ENCODE measurements at regions not wholly inside any gene's neighbourhood (a gene's known extent, or its start where the extent isn't known, plus 50 kb on each side); places are given as distances from the start of the nearest gene placed in this dataset.

DNA sequence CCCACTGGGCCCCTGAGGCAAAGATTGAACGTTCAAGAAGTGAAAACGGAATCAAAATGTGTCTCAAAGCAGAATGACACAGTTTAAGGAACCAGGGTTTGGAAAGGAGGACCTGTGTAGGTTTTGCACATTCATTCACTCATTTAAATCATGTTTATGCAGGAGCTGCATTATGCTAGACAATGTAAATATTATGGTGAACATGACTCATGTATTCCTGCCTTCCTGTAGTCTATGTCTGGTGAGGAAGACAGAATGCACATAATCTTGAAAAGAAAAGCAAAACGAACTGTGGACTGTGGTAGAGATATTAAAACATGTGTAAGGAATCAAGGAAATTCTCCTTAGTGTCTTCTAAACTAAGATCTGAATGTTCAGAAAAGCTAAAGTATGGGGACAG, 311.8 kb upstream of the SMIM31 start:
- DNase-seq = no peak

DNA sequence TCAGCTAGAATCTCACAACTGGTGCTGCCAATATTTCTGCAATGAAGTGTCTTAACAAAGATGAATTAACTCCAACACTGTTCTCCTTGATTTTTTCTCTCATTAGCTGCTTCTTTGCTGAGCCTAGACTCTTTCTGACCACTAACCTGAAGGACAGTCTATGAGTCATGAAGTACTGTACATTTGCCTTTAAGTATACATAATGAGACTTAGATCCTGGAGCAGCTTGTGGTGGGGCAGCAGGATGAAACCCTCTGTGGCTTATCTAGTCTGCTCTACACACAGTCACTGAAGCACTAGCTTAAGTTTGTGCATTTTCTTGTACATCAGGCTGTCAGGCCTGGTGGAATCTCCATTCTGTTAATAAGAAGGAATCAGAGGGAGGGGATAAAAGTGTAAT, 307.4 kb upstream of the SMIM31 start:
- no peak for DNase-seq

DNA sequence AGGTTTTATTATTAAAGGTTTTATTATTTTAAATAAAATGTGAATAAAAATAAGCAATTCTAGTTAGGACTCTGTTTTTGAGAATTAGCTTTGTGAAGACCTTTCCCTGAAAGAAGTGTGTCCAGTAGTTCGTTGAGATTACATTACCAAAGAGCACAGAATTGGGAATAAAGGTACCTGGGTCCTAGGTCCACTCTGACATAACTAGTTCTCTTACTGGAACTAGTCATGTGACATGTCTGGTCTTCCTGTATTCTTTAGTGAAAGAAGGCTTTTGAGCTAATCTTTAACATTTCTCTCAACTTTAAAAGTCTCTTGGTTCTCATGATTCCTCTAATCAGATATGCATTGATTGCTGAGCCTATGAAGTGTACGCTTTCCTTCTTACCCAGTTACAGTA, 292.0 kb upstream of the SMIM31 start:
- no peak for DNase-seq

DNA sequence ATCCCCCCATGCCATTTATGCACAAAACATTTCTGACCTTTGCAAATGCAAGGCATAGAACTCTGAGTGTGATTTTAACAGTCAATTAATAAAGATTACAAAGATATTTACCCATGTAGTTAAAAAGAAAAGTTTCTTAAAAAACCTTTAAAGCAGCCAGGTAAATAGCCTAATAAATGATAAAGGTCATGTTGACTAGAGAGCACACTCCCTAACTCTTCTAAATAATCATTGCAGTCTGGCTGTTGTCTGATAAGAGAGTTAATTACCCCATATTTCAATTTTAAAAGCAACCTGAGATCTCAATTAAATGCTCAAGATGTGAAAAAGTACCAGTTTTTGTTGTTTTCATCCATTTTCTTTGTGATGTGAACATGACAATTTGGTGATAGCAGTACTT, 291.5 kb upstream of the SMIM31 start:
- DNase-seq = no peak

DNA sequence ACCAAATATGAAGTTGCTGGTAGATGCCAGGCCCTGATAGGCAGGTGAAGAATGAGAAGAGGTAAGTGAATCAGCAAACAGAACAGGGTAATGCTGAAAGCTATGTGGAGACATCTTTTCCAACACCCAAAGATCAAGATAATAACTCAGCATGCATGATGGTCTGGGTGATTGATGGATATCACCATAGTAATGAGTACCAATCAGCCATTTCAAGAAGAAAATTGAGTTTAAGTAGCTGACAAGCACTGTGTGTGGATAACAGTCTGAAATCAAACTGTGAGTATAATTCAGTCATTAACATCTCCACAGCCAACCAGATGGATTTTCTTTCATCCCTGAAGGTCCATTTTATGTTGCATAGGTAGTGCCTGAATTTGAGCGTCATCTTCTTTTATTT, 289.6 kb upstream of the SMIM31 start:
- no peak for DNase-seq

DNA sequence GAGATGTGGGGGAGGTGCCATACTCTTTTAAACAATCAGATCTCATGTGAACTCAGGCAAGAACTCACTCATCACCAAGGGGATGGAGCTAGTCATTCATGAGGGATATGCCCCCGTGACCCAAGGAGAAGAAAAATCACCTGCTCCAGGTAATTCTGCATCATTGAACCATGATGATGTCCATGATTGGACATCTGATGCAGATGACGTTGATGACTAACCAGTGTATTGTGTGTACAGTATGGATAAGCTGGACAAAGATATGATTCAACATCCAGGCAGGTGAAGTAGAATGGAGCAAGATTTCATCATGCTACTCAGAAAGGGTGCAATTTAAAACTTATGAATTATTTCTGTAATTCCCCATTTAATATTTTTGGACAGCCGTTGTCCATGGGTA, 286.4 kb upstream of the SMIM31 start:
- no peak for DNase-seq

DNA sequence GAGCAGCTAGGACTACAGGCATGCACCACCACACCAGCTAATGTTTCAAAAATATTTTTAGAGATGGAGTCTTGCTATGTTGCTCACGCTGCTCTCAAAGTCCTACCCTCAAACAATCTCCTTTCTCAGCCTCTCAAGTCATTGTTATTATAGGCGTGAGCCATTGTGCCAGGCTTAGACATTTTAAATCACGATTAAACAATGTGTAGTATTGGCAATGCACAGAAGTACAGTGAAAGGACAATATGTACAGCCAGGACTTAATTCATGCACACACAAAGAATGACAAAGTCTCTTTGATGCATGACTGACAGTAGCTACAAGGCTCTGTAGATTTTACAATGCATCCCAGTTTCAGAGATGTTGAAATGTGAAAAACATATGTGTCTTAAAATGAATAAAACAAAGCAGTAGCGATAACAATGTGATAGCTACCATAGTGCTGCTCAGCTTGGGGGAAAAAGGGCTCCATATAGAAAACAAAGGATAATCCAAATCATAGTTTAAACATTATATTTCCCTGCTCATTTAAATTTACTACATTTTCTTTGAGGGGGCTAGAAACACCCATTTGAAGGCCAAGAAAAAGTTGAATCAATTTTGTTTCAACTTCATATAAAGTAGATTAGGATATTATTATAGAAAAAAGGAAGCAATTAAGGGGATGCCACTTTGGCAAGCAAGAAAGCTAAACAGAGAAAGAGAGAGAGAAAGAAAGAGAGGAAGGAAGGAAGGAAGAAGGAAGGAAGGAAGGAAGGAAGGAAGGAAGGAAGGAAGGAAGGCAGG, 272.4 kb upstream of the SMIM31 start:
- DNase-seq = no peak

DNA sequence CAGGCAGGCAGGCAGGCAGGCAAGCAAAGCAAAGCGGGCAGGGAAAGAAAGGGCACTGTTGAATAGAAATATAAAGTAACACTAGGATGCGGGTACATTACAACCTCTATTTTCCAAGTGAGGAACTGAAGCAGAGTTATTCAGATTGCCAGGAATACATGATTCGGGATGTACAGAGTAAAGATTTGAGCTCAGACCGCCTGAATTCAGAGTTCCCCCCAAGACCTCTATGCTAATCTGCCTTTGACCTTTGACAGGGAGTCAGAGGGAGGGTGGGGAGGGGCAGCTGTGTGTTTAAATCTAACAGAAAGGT, 271.9 kb upstream of the SMIM31 start:
- DNase-seq = no peak

DNA sequence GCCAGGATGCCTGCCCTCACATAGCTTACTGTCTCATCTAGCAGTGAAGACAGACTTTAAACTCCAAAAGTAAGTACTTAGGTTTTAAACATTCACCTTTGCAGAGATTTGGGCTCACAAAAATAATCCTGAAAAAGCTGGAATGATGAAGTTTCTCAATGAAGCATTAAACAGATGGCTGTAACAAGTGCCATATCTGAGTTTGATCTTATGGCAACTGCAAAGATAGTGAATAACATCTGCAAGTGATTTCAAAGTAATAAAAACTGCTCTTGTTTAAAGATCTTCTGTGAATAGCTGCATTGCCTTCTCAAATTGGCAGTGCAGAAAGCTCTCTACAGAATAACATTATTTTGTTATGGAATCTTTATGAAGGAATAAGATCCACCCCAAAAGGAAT, 271.2 kb upstream of the SMIM31 start:
- DNase-seq = no peak

DNA sequence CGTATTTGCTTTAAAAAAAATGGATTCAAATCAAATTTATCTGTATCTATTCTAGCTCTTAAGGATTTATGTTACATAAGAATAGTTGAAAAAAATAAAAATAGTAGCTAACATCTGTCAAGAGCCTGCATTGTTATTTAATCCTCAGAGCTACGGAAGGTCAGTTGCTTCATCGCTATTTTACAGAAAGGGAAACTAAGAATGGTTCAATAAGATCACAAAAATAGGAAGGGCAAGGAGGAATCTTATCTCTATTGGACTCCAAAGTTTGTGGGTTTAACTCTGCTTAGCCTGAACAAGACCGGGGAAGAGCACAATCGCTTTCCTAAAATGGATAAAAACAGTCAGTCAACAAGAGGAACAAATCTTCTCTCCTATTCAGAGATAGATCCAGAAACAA, 270.2 kb upstream of the SMIM31 start:
- DNase-seq = no peak

DNA sequence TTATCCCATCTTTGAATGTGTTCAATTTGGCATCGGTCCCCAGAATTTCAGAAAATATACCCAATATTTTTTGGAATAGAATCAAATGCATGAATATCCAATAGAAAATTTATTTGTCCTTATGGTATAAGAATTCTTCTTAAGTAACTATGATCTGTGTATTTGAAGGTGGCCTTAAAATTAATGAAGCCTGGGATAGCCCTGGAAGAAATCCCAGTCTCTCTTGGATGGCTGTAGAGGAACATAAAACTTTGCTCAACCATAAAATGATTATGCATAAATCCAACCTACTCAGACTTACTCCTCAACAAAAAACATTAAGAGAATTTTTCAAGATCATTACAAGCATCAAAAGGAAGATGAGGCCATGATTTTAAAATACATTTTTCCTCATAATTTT, 269.4 kb upstream of the SMIM31 start:
- DNase-seq = no peak

DNA sequence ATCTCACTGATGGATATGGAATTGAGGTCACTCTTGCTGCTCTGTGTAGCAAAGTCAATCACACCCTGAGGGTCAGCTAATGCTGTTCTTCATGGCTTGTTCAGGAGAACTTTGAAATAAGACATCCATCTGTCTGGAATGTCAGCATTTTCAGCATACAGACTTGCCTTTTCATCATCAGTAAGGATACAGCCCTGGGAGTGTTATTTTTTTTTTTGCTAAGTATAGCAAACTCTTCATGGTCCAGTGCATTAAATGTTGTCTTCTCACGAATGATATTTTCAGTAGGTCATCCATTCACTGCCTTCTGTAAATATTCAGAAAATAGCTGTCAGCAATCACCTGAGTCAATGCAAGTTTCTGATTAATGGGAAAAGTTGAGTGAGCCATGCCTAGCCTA, 268.8 kb upstream of the SMIM31 start:
- DNase-seq = no peak

DNA sequence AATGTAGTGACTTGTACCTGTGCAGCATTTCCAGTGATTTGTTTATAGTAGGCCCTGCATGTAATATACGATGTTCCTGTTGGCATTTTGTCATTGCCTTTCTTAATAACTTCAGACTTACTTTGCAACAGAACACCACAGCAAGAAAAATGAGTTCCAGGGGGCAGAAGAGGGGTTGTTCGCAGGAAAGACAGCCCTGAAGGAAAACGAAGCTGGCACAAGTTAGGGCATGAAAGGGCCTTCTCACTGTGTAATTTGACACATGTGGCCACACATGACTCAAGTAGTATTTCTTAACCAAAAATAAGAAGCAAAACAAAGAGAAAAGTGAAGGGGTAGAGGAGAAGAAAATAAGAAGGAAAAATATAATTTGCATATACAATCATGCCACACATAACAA, 265.8 kb upstream of the SMIM31 start:
- no peak for DNase-seq

DNA sequence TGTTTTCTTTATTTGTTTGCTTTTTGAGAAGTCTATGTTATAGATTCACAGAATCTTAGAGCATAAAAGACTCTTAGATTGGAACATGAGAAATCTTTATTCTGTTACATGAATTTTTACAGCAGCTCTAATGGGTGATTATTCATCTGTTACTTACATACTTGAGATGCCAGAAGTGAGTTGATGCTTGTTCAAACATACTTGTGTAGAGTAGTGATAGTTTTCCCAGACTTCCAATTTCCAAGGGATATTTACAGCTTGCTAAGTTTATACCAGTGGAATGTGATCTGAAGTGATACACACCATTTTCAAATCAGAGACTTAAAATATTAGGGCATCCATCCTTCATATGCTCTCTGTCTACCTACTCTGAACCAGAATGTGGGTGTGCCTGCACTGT, 252.9 kb upstream of the SMIM31 start:
- no peak for DNase-seq

DNA sequence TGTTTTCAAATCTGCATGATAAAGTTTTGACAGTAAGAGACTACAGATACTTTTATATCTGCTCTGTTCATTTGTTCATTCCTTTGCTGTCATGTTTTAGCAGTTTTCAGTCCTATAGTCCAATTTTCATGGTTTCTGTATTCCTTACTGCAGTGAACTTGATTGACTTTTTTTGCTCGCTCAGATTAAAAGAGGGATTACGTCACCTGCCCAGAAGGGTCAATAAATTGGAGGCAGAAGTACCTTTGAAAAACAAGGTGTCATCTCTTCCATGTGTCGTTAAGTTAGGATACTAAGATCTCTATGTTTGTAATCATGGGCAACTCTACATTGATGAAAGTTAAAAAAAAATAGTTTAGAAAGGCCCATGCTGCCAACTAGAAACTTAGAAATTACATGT, 250.1 kb upstream of the SMIM31 start:
- DNase-seq = no peak

DNA sequence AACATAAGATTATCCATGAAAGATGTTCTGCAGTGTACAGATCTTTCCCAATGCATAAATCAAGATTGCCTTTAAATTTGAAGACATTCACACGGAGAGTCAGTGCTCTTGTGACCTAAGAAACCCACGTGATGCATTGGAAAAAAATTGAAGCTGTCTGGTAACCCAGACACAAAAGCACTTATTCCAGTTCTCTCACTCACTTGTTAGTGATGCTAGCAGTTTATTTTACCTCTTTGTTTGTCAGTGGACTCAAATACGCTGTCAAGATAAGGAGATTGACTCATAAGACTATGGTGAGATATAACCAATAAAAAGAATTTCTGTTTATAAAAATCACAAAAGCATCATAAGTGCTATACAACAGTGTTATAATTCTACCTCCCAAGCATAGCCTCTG, 245.8 kb upstream of the SMIM31 start:
- no peak for DNase-seq

DNA sequence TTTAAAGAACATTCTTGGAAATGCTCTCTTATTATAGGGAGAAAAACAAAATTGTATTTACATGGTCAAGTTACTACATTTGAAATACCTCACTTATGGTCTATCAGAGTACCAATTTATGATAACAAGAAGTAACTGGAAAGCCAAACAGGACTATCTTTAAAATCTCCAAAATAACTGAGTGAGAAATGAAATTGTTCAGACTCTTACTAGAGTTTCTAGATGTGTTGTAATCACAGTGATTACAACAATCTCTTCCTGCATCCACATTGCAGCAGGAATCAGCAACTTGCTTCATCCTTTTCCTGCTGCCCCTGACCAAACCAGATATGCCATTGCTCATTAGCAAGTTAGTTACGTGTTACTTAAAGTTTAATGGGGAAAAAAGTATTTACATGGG, 245.2 kb upstream of the SMIM31 start:
- no peak for DNase-seq

DNA sequence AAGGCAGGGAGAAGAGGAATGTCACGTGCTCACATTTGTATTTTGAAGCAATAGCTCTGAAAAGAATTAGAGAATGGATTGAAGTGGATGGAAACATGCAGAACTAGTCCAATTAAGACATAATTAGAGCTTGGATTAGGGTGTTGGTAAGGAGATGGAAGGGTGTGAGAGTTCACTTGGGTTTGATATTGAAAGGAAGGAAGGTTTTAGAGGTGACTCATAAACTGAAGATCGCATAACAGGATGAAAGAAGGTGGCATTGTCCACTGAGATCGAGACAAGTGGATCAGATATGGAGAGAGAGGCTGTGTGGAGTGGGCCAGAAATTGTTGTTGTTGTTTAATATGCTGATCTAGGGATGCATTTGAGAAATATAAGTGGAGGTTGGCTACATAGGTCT, 244.0 kb upstream of the SMIM31 start:
- DNase-seq = no peak

DNA sequence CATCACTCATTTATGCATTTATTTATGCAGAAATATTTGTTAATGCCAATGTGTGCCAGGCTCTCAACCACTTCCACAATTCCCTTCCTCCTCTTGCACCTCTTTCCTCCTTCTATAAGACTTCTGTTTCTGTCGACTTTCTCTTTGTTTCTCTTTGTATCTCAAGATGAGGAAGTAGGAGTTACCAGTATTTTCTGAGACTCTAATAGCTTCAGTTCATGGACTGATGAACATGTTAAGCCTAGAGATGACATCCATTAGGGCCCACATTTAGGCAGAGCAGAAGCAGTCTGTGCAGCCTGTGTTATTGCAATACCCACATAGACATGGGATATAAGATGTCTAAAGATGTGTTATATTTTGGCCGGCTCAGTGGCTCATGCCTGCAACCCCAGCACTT, 241.8 kb upstream of the SMIM31 start:
- DNase-seq = no peak

DNA sequence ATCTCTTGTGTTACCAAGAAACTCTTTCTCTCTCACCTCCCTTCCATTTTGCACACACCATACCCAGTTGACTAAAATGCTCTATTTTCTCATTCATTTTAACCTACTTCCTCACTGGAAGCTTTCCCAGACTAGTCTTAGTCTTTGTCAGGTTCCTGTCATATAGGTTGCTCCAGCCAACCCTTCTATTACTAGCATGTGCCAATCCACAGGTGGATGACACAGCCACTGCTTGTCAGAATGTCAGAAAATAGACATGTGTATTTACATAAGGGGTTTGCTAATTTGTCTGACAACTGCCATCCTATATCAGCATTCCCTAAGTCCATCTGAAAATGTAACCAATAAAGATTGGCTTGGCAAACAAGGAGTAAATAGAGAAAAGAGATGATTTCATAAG, 239.2 kb upstream of the SMIM31 start:
- no peak for DNase-seq

DNA sequence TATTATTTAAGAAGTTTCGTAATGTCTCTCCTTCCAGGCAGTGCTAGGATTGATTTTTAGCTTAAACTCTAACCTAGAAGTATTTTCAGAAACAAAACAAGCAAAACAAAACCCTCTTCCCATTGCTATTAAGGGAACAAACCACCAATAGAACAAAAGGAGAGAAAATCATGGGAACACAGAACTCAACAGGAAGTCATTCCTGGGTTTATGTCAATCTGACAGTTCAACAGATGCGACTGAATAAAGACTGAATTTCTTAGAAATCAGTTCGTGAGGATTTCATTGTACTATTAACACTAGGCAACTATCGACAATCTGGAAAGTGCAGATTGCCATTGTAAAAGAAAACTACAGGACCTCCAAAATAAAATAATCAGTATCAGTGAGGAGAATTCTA, 229.1 kb upstream of the SMIM31 start:
- DNase-seq = no peak

DNA sequence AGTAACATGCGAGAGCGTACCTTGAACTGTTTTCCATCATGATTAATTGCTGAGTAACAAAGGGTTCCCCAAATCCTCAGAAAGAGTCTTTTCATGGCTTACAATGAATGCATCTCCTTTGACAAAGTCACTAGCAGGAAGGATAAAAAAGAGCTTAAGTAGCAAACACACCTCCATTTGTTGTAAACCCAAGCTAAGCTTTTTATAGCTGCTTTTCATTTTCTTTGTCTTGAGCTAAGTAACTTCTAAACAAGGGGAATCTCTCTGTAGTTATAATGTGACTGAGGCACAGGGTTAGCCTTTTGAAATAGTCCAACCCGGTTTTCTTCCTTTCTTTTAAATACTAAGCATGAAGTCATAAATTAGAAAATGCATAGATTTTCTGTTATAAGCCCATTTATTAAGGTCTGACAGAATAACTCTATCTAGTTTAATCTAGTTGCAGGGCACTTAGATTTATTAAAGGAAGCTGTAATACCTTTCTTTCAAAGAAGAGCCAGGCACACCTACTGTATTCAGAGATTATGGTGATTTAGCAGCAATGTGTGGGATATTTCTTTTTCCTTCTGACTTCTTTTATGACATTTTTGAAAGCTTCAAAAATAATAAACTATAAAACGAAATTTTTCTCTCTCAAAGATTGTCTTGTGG, 226.9 kb upstream of the SMIM31 start:
- DNase-seq = no peak

DNA sequence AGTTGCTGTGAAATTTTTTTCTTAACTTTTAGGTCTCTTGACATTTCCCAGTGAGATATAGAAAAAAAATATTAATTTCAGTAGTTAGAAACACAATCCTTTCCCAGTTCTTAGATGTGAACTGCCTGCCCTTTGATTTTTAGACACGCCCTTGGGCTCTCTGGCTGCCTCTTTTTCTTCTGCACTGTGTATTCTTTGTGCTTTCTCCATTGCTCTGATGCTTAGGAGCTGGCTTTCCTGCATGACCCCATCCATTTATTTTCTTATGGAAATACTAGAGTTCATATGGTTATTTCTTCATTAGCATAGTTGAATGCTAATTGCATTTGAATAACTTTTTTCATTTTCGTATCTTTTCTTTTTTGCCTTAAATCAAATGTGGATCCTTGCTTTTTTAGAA, 224.9 kb upstream of the SMIM31 start:
- no peak for DNase-seq

DNA sequence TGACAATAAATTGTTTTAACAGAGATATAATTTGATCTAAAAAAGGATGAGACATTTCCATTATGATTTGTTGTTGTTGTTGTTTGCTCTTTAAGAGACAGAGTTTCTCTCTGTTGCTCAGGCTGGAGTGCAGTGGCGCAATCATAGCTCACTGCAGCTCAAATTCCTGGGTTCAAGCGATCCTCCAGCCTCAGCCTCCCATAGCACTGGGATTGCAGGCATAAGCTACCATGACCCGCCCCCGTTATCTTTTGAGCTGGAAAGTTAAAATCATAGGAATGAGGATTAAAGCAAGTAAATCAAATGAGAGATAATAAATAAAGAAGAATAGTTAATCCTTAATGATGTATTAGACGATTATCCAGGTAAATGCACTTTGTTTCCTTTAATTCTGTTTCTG, 224.4 kb upstream of the SMIM31 start:
- no peak for DNase-seq

DNA sequence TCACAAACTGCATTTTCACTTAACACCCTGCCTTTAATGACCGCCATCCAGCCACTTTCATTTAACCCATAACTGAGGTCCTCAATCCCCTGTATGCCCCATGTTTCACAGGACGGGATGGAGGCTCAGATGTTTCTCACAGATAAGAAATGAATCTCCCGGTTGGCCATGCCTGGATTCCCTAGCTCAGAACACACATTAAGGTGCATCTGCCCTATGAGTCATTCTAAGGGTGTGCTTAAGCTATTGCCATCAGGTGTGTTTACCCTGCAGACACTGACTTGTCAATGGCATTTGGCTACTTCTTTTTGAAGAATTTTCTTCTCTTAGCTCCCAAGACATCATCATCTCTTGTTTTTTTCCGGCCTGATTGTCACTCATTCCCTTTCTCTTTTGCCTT, 222.6 kb upstream of the SMIM31 start:
- no peak for DNase-seq

Measured in CD4-positive, alpha-beta T cell treated with Interleukin-4 for 1 hour (primary cell).